T-helper 1 cell treated with Interleukin-12 subunit alpha and Interleukin-12 subunit beta and Interleukin-4 antibody, amounts not matched to agents 30 ng/mL and 1 ng/mL, for 36 hours (primary cell): ENCODE measurements at regions not wholly inside any gene's neighbourhood (a gene's known extent, or its start where the extent isn't known, plus 50 kb on each side); places are given as distances from the start of the nearest gene placed in this dataset.

Source experiments
- intact Hi-C: fragments of 100-400 bp; cut with micrococcal nuclease; formaldehyde crosslinking; loops from one replicate; pipeline ENCODE4 v1.15.1; 2024

DNA sequence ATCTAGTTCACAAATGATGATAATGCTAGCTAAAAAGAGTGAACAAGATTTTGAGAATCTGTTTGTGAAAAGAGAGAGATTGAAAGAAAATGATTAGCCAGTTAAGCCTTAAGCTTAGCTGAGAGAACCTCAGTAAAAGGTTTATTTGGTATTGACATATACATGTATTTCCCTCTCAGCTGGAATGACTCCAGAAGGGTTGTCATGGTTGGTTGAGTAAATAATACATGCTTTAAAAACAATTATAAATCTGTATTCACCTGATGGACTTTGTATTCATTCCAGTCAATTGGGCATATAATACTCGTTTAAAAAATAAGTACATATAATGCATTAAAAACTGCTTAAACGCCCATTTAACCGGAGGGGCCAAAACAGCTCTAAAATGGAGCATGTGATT lies 181.4 kb downstream of the GRB14 start:
- intact Hi-C loops: no loop called here

DNA sequence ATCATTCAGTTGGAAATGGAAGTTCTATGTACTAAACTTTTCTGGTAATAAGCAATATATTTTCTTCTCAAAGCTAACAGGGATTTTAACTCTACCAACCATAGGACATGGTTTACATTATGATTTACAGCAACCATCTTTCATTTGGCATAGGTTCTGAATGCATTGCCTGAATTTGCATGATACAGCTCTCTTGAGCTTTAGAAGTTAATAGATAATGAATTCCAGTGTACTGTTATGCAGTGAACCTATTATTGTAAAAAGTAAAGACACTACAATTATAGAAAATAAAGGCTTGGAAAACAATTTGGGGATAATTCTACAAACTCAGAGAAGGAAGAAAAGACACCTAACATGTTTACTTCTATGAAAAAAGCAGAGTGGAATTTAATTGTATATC lies 182.0 kb downstream of the GRB14 start:
- intact Hi-C loops: no loop called here

DNA sequence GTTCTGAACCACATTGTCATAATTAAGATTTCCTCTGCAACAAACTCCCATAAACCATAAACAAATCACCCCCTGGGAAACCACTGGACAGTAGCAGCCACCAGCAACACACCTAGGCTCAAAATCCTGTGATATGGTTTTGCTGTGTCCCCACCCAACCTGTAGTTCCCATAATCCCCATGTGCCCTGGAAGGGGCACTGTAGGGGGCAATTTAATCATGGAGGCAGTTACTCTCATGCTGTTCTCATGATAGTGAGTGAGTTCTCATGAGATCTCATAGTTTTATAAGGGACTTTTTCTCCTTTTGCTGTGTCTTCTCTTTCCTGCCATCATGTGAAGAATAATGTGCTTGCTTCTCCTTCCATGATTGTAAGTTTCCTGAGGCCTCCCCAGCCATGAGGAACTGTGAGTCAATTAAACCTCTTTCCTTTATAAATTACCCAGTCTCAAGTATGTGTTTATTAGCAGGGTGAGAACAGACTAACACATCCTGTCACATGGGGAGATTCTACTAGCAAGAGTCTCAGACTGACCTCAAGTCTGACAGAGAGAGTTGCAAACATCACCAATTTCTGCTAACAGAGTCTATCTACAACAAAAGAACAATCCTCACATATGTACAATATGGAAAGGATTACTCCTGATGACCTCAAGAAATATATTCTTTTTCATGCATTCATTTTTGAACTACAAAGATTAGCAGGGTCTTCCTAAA lies 182.6 kb downstream of the GRB14 start:
- intact Hi-C loops: no loop called here

DNA sequence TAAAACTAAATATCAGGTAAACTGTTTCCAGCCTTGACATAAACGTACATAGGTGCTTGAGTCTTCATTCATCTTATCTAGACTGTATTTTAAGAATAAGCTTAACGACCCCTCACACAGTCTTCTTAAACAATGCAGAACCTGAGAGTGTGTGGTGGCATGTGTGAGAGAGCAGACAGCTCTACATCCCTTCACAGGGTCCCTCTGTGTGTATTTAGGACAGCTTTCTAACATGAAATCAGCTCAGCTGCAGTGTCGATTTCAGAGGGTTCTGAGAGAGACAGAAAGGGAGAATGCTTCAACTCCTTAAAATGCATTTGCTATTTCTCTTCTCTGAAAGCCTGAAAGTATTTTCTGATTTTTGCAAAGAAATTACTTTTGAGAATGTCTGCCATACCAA lies 185.2 kb downstream of the GRB14 start:
- intact Hi-C loops: no loop called here

DNA sequence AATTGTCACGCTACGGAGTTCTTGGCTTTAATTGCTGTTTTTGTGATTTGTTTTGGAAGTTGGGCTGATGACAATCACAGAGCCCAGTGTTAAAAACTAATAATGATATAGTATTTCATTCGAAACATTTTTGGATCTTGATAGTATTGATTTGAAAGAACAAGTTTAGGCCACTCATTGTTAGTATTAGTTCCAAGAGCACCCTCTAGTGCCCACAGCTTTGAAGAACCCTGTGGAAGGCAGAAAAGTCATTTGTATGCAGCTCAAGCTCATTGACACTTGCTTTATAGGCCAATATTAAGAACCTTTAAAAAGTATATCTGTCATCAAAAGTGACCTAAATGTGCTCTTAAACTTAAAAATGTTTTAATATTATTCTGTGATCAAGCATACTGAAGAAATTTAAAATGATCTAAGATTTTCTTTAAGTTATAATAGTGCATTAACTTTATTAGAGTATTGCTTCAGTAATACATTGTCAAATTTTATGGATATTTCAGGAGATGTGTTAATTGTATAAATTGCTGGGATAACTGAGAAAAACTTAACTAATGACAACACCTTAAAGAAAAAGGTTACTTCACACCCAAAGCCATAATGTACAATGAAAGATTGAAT lies 191.0 kb downstream of the GRB14 start:
- intact Hi-C loops: no loop called here

DNA sequence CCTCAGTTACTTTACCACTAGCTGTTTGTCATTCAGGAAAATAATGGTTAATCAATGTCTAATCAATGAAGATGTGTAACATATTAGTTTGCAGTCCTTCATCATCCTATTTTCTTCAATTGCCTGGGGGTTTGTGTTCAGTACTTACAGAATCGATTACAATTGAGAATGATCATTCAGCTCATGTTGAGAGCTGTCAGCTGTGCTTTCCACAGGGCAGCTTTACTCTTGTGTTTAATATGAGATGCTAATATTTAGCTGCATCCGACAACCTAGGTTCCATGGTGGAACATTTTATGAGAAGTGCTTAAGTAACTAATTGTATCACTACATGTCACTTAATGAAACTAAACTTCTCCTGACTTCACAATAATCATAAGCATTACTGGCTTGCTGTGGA lies 191.9 kb downstream of the GRB14 start:
- intact Hi-C loops: no loop called here

DNA sequence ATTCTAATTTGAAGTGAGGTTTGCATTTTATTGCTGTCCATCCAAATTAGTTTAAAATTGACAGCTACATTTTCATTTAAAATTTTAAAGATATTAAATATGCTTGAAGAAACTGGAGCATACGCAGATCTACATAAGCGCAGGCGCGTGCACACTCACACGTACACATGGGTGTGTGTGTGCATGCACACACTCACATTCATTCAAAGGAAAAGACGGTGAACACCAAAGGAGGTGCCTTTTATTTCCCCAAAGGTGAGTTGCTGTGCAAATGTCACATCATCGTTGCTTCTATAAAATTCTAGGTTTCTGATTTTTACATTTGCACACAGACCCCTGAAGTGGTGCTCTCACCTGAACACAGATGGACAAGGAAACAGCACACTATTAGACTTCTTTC lies 194.2 kb downstream of the GRB14 start:
- intact Hi-C loops: no loop called here

DNA sequence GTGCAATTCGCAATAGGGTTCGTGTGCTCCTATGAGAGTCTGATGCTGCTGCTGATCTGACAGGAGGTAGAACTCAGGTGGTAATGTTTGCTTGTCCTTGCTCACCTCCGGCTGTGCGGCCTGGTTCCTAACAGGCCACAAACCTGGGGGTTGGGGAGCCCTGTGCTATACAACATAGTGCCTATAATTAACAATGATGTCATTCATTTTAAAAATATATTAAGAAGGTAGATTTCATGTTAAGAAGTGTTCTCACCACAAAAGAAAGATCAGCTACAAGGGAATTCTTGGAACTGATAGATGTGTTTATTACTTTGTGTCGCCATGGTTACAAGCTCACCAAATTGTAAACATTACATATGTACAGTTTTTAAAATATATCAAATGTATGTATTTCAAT lies 200.5 kb downstream of the GRB14 start:
- intact Hi-C loops: no loop called here

DNA sequence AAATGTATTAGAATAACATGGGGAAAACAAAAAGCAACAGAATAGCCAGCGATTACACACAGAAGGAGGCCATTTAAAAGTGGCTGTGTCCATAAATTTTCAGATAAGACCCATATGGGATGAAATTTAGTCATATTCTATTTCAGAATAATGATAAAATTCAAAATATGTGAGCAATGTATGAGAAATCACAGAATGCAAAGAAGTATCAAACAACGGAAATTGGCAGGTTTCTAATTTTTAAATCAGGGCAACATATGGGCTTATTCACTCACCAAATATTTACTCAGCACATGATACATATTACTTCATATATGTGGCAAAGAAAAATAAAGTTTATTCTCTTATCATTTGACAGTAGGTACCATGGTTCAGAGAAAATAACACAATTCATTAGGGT lies 208.5 kb downstream of the GRB14 start:
- intact Hi-C loops: no loop called here

DNA sequence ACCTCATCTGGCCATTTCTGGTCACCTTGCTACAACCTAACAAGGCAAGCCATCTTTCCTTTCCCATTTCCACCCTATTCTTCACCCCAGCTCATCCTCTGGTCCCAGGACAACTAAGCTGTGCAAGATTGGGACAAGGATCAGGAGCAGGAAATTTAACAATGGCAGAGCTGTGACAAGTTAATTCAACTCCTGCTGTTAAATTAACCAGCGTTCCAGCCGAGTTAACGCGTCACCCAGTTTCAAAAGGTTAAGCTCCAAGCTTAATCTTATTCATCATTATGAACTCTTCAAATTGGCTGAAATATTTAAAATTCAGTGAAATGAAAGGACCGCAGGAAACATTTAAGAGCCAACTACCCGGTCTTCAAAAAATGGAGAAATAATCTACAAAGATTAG lies 231.9 kb downstream of the GRB14 start:
- intact Hi-C loops: no loop called here

DNA sequence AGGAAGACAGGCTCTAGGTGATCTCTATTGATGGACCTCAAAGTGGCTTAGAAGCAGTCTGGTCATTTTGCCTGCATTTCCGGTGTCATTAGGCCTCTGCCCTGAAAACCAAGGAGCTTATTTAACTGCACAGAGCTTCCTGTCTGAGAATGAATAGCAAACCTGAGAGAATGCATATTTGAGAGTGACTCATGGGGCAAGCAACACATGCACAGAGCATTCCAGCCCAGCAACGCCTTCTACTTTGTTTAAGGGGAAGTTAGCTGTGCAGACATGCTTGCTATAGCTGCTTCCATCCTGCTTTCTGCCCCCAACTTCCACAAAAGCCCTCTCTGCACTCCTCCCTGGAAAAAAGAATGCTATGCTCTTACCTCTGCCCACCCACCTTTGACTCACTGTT lies 232.8 kb downstream of the GRB14 start:
- intact Hi-C loops: no loop called here

DNA sequence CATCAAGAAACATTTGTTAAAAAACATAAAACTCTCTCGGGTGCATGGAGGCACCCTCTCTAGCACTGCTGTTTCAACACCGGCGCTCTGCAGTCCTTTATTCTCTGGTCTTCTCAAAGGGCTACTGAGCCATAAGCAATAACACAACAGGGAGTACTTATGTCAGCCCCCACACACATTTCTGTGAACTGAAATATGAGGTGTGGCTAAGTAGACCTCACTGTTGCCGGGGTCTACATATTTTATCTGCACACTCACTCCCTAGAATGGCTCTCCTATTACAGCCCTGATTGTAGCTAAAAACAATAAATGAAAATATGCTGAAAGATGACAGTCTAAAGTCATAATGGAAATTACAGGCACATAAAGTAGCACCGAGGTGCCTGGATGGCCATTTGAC lies 235.1 kb downstream of the GRB14 start:
- intact Hi-C loops: no loop called here

DNA sequence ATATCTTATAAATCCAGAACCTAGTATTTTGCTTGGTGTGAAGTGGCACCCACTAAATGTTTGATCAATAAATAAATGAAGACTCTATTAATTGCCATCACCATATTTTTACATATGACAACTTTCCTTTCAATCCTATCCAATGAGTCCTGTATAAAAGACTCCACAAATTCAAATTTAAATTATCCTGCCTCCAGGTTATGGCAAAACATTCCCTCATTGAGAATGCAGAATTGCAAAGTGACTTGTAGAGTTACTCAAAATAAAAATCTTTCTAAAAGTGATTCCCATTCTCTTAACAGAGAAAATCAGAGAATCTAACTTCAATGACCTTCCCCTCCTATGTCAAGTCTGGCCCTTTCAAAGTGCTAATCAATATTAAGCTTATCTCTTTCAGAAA lies 236.8 kb downstream of the GRB14 start:
- intact Hi-C loops: no loop called here

DNA sequence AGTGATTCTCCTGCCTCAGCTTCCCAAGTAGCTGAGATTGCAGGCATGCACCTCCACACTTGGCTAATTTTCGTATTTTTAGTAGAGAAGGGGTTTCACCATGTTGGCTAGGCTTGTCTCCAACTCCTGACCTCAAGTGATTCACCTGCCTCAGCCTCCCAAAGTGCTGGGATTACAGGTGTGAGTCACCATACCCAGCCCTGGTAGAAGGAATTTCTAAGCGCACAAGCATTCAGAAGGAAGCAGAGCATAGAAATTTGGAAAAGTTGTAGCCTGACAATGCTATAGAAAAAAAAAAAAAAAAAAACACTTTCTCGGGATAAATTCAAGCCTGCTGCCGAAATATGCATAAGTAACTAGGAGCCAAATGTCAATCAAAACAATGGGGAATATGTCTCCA lies 249.4 kb downstream of the GRB14 start:
- intact Hi-C loops: no loop called here

DNA sequence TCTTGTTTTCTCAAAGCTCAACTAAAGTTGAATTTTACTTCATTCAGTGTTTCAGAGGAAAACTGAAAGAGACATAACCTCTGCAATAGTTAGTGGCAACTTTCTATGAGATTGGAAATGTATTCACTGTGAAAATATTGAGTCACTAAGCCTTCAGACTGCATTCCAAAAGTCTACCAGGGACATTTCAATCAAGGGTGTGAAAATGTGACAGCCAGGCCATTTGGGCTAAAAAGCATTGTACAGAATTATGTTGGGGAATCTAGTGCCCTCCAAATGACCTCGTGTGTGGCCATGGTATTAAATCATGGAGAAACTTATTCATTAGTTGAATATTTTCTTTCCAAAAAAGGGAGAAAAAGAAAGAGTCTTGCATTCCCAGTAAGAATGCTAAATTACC lies 251.9 kb downstream of the GRB14 start:
- intact Hi-C loops: no loop called here

DNA sequence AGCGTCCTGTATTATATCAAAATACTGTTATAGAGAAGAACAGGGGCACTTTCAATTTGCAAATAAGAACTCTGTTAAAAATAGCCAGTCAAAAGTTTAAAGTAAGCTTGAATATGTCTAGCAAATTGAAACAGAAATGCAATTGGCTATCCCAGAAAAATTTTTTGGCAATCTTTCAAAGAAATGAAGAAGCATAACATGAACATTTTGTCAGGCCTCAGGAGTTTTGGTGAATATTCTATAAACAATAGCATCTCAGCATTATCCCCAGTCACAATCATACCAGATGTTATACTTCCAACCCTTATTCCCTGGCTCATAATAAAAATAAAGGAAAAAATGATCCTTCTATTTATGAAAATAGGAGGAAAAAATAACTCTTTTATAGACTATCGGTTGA lies 252.4 kb downstream of the GRB14 start:
- intact Hi-C loops: no loop called here

DNA sequence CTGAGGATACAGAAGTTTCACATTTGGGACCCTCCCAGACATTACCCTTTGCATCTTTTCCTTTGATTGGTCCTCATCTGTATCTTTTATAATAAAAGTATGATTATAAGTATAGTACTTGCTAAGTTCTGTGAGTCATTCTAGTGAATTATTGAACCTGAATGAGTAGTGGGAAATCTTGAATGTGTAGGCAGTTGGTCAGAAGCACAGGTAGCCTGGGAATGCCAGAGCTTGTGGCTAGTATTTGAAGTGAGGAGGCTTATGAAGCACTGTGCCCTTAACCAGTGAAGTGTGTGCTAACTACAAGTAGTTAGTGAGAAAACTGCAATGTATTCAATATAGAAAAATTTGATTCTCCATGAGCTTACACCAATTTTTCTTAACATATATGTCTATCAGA lies 257.6 kb downstream of the GRB14 start:
- intact Hi-C loops: no loop called here

DNA sequence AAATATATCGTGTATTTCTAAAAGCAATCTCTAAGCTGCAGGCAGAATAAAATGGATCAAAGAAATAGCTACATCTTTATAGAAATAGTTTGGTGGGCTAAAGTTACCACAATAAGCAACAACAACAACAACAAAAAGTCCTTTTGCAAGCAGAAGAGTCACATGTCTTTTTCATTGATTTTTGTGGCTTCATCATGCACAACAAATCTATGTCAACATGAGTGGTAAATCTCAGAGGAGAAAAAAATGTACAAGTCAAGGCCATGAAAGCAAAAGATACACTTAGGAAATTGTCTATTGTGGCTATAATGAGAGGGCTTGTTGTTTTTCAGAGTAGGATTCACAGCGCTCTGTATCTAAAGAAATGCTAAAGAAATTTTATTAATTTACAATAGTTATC lies 269.7 kb downstream of the GRB14 start:
- intact Hi-C loops: no loop called here

DNA sequence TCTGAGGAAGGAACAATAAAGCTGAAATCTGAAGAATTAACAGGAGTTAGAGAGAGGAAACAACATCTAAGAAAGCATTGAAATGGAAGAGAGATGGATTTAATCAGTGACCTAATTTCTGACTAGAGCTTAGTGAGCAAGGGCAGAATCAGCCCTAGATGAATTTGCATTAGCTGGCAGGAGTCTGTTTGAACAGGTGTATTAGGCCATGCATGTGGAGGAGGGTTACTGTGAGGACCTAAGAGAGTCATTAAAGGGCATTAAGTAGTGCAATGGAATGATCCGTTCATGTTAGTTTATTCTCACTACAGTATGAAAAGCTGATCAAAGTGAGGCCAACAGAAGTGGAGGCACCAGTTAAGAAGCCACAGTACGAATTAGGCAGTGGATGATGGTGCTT lies 285.3 kb downstream of the GRB14 start:
- intact Hi-C loops: no loop called here

DNA sequence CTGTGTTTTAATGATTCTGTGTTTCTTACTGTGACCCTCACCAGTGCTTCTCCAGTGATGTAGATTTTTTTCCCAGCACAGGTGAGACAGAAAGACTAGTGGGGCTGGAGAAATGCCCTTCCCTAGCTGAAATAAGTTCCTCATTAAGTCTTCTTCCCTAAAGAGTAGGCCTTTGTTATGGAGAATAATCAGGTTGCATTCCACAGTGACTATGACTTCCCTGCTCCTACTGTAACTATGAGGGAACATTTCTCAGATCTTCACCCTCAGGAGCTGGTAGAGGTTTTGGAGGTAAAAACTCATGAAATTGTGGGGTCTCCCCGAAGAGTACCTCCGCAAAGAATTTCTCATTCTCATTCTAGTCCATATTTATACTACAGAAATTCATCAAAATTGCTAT lies 286.2 kb downstream of the GRB14 start:
- intact Hi-C loops: no loop called here

DNA sequence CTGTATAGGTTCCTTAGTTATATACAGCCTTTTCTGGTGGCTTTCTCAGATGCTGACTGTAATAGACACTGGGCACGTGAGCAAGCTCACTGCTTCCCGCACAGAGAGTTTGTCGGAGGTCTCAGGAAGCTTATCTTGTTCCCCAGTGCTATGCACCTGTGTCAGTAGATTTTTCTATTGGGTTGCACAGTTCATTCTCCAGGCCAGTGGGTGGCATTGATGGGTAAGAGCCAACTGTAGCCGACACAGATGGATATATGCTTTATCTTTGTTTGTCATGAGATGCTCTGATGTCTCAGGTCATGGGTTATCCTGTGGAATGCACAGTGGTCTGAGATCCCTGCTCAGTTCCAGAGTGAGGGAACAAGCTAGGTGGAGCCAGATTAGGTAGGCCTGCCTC lies 293.0 kb downstream of the GRB14 start:
- intact Hi-C loops: no loop called here

DNA sequence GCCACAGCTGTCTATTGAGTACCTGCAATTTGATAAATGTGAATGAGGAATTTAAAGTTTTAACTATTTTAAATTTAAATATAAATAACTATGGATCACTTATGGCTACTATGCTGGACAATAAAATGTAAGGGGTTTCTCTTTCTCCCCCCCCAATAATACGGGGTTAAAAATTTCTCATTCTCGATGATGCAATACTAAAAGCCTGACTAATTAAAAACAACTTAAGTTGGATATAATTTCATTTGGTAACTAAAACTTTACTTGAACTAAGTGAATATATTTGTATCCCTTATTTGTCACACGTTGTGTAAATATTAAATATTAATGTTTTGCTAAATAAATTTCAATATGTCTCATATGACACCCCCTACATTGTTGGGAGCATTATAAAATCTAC lies 297.3 kb downstream of the GRB14 start:
- intact Hi-C loops: no loop called here

DNA sequence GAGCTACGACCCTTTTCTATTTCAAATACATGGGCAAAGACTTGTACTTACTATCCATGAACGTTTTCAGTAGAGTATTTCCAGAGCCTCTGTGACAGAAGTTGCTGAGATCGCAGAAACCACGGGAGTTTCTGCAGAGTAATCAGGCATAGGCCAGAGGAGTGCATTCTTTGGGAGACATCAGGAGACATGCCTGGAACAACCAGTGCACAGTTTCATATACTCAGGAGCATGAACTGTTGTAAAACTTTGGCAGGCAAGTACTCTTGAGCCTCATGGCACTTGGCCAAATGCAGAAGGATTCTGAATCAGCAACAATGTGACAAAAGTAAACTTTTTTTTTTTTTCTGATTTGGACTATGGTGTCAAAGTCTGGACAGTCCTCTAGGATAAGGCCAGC lies 307.1 kb downstream of the GRB14 start:
- intact Hi-C loops: no loop called here

DNA sequence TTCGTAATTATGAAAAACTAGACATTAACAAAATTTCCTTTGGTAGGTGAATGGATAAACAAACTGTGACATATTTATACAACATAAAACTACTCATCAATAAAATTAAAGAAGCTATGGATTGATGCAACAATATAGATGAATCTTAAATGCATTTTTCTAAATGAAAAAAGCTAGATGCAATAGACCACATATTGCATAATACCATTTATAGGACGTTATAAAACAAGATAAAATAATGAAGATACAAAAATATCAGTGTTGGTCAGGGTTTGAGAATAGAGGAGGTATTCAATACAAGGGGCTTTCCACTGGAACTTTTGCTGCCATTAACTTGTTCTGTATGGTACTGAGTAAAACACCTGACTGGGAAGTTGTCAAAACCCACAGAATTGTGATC lies 314.4 kb downstream of the GRB14 start:
- intact Hi-C loops: no loop called here
